ENCODE measurements at regions not wholly inside any gene's neighbourhood (a gene's known extent, or its start where the extent isn't known, plus 50 kb on each side); places are given as distances from the start of the nearest gene placed in this dataset.

DNA sequence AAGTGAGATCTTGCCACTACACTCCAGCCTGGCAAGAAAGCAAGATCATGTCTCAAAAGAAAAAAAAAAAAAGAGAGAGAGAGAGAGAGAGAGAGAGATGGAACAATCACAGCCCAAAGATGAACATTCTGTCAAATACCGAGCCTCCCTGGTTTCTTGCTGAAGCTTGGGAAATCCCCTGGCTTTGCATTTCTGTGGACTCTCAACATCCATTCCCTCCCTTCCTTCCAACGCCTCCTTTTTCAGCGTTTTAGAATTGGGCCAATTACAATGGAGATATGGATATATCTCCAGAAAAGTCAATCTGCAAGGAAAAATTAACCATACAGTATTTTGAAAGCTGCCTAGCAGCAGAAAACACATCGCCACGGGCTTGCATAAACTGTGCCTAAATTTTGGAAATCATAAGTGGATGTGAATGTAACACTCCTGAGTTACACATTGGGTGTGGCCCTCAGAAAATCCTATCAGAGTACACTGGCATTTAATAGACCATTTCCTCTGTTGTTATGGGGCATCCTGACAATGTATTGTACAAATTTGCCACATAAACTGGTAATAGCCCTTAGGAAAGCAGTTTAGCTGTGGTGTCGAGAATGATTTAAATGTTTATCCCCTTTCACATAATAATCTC is 67.2 kb upstream of the PHLPP1 start:
- no peaks in the 10 kb centered on the region for H3F3A ChIP-seq (replicated peaks; ENCODE audit: low read depth)
- no peak overlapping the region for H3K4me3 ChIP-seq
- Mint-ChIP-seq H3K36me3 (ENCODE audit: low read depth) (peaks cover 2% of the 10 kb centered on the region; the same call in 1 of the 3 replicates), H3K27me3 (ENCODE audit: insufficient read depth, low read depth, poor library complexity) (peaks cover 2% of the 10 kb centered on the region), H3K27ac (no peak overlapping the region), H3K4me1 (peaks cover 11% of the 10 kb centered on the region), H3K9me3 (peaks cover 4% of the 10 kb centered on the region; the same call in 2 of the 3 replicates), H3K4me3 (no peak overlapping the region)
- H3K4me1 ChIP-seq (ENCODE audit: insufficient read depth) = peaks cover 1% of the 10 kb centered on the region; the same call in 1 of the 2 replicates
- H2AFZ ChIP-seq = peak overlapping the region; percentile 11; the same call in 1 of the 2 replicates
- no peaks in the 10 kb centered on the region for H3K27me3 ChIP-seq (ENCODE audit: insufficient read depth)
- H3K9me2 ChIP-seq (ENCODE audit: insufficient read depth) = no peaks in the 10 kb centered on the region
- peak; percentile 52; the same call in 2 of the 3 replicates for ATAC-seq
- no peaks in the 10 kb centered on the region for H3K79me2 ChIP-seq (replicated peaks; ENCODE audit: insufficient read depth)
- H3K27ac ChIP-seq (ENCODE audit: low read depth) = no peak overlapping the region
- H3K36me3 ChIP-seq (ENCODE audit: insufficient read depth) = no peaks in the 10 kb centered on the region
- H3K4me2 ChIP-seq = no peak overlapping the region
- no peaks in the 10 kb centered on the region for H4K20me1 ChIP-seq (replicated peaks; ENCODE audit: insufficient read depth)
- TF ChIP-seq CREB1 (CRISPR knock-in tag; IDR thresholded peaks at IDR 0.05; ENCODE audit: low read depth) (no peak), ZNF114 (CRISPR knock-in tag; IDR thresholded peaks at IDR 0.05) (no peak), JUNB (IDR thresholded peaks at IDR 0.05; ENCODE audit: unreplicated experiment) (no peak), POLR2AphosphoS5 (IDR thresholded peaks at IDR 0.05; ENCODE audit: low read depth) (no peak)
- TF ChIP-seq, protein P1, sequence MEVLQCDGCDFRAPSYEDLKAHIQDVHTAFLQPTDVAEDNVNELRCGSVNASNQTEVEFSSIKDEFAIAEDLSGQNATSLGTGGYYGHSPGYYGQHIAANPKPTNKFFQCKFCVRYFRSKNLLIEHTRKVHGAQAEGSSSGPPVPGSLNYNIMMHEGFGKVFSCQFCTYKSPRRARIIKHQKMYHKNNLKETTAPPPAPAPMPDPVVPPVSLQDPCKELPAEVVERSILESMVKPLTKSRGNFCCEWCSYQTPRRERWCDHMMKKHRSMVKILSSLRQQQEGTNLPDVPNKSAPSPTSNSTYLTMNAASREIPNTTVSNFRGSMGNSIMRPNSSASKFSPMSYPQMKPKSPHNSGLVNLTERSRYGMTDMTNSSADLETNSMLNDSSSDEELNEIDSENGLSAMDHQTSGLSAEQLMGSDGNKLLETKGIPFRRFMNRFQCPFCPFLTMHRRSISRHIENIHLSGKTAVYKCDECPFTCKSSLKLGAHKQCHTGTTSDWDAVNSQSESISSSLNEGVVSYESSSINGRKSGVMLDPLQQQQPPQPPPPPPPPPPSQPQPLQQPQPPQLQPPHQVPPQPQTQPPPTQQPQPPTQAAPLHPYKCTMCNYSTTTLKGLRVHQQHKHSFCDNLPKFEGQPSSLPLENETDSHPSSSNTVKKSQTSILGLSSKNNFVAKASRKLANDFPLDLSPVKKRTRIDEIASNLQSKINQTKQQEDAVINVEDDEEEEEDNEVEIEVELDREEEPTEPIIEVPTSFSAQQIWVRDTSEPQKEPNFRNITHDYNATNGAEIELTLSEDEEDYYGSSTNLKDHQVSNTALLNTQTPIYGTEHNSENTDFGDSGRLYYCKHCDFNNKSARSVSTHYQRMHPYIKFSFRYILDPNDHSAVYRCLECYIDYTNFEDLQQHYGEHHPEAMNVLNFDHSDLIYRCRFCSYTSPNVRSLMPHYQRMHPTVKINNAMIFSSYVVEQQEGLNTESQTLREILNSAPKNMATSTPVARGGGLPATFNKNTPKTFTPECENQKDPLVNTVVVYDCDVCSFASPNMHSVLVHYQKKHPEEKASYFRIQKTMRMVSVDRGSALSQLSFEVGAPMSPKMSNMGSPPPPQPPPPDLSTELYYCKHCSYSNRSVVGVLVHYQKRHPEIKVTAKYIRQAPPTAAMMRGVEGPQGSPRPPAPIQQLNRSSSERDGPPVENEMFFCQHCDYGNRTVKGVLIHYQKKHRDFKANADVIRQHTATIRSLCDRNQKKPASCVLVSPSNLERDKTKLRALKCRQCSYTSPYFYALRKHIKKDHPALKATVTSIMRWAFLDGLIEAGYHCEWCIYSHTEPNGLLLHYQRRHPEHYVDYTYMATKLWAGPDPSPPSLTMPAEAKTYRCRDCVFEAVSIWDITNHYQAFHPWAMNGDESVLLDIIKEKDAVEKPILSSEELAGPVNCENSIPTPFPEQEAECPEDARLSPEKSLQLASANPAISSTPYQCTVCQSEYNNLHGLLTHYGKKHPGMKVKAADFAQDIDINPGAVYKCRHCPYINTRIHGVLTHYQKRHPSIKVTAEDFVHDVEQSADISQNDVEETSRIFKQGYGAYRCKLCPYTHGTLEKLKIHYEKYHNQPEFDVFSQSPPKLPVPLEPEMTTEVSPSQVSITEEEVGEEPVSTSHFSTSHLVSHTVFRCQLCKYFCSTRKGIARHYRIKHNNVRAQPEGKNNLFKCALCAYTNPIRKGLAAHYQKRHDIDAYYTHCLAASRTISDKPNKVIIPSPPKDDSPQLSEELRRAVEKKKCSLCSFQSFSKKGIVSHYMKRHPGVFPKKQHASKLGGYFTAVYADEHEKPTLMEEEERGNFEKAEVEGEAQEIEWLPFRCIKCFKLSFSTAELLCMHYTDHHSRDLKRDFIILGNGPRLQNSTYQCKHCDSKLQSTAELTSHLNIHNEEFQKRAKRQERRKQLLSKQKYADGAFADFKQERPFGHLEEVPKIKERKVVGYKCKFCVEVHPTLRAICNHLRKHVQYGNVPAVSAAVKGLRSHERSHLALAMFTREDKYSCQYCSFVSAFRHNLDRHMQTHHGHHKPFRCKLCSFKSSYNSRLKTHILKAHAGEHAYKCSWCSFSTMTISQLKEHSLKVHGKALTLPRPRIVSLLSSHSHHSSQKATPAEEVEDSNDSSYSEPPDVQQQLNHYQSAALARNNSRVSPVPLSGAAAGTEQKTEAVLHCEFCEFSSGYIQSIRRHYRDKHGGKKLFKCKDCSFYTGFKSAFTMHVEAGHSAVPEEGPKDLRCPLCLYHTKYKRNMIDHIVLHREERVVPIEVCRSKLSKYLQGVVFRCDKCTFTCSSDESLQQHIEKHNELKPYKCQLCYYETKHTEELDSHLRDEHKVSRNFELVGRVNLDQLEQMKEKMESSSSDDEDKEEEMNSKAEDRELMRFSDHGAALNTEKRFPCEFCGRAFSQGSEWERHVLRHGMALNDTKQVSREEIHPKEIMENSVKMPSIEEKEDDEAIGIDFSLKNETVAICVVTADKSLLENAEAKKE (CRISPR knock-in tag; IDR thresholded peaks at IDR 0.05) = no peak
- TF ChIP-seq, protein P2, sequence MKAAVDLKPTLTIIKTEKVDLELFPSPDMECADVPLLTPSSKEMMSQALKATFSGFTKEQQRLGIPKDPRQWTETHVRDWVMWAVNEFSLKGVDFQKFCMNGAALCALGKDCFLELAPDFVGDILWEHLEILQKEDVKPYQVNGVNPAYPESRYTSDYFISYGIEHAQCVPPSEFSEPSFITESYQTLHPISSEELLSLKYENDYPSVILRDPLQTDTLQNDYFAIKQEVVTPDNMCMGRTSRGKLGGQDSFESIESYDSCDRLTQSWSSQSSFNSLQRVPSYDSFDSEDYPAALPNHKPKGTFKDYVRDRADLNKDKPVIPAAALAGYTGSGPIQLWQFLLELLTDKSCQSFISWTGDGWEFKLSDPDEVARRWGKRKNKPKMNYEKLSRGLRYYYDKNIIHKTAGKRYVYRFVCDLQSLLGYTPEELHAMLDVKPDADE (IDR thresholded peaks at IDR 0.05) = no peak
- TF ChIP-seq, protein P3, sequence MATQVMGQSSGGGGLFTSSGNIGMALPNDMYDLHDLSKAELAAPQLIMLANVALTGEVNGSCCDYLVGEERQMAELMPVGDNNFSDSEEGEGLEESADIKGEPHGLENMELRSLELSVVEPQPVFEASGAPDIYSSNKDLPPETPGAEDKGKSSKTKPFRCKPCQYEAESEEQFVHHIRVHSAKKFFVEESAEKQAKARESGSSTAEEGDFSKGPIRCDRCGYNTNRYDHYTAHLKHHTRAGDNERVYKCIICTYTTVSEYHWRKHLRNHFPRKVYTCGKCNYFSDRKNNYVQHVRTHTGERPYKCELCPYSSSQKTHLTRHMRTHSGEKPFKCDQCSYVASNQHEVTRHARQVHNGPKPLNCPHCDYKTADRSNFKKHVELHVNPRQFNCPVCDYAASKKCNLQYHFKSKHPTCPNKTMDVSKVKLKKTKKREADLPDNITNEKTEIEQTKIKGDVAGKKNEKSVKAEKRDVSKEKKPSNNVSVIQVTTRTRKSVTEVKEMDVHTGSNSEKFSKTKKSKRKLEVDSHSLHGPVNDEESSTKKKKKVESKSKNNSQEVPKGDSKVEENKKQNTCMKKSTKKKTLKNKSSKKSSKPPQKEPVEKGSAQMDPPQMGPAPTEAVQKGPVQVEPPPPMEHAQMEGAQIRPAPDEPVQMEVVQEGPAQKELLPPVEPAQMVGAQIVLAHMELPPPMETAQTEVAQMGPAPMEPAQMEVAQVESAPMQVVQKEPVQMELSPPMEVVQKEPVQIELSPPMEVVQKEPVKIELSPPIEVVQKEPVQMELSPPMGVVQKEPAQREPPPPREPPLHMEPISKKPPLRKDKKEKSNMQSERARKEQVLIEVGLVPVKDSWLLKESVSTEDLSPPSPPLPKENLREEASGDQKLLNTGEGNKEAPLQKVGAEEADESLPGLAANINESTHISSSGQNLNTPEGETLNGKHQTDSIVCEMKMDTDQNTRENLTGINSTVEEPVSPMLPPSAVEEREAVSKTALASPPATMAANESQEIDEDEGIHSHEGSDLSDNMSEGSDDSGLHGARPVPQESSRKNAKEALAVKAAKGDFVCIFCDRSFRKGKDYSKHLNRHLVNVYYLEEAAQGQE (IDR thresholded peaks at IDR 0.05; ENCODE audit: unreplicated experiment) = no peak
- DNase-seq (ENCODE audit: low spot score) = no peak

All from GM23338 (cell line).